Omental fat pad (tissue), 3 donors: ENCODE measurements at regions not wholly inside any gene's neighbourhood (a gene's known extent, or its start where the extent isn't known, plus 50 kb on each side); places are given as distances from the start of the nearest gene placed in this dataset.

Source experiments
- ATAC-seq: fragments of 150-250 bp; one replicate; pipeline ENCODE4 v1.9.1; 2016; ENCODE audit warnings: mild to moderate bottlenecking, moderate library complexity; ENCODE audit not compliant: low FRiP score
- DNase-seq: peaks from one replicate; pipeline ENCODE4 v3.0.0-alpha.2; 2019; ENCODE audit warnings: low spot score
- TF ChIP-seq, protein P1 (sequence below), 3 donors: fragments of 450-650 bp; IDR thresholded peaks; one replicate each; pipeline ENCODE4 v1.5.1; 2016 to 2017; ENCODE audit warnings: antibody characterized with exemption in 3 of 3, mild to moderate bottlenecking in 3 of 3, moderate library complexity in 2 of 3

DNA sequence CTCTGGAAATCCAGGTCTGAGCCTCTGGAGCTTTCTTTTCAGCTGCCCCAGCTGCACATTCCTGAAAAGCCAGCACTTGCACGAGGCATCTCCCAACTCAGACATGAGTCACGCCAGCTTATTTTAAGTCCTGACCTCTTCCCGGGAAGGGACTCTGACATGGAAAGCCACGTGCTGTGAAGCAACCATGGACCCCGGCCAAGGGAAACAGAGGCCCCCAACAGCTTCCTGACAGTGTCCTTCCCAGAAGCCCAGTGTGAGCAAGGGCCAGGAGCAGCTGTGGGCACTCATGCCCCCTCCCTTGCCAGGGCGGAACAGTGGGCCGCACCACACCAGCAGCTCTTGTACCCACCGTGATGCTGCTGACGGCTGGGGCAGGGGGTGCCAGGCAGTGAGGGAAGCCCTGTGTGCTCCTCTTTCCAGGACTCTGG is 118.8 kb upstream of the CADM1 start:
- peak; percentile 53 for DNase-seq
- TF ChIP-seq, protein P1, sequence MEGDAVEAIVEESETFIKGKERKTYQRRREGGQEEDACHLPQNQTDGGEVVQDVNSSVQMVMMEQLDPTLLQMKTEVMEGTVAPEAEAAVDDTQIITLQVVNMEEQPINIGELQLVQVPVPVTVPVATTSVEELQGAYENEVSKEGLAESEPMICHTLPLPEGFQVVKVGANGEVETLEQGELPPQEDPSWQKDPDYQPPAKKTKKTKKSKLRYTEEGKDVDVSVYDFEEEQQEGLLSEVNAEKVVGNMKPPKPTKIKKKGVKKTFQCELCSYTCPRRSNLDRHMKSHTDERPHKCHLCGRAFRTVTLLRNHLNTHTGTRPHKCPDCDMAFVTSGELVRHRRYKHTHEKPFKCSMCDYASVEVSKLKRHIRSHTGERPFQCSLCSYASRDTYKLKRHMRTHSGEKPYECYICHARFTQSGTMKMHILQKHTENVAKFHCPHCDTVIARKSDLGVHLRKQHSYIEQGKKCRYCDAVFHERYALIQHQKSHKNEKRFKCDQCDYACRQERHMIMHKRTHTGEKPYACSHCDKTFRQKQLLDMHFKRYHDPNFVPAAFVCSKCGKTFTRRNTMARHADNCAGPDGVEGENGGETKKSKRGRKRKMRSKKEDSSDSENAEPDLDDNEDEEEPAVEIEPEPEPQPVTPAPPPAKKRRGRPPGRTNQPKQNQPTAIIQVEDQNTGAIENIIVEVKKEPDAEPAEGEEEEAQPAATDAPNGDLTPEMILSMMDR (IDR thresholded peaks at IDR 0.05) = no peak
- peak; percentile 57 for ATAC-seq

DNA sequence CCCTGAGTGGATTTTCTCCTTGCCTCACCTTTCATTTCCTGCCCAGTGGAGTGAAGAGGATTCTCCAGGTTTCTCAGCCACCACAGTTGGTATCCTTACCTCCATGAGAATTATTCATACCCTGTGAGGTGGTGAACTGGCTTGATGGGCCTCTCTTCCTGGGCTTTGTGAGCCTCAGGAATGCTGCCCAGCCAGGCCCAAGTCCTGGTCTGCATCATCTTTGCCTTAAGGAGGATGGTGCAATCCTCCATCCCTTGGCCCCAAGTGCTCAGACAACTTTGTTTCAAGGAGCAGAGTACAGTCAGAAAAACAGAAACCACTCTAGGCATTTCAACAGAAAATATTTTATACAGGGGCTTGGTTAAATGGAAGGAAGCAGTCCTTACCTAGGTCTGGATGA is 114.2 kb upstream of the CADM1 start:
- TF ChIP-seq, protein P1 (IDR thresholded peaks at IDR 0.05) = no peak
- no peak for ATAC-seq
- no peak for DNase-seq

DNA sequence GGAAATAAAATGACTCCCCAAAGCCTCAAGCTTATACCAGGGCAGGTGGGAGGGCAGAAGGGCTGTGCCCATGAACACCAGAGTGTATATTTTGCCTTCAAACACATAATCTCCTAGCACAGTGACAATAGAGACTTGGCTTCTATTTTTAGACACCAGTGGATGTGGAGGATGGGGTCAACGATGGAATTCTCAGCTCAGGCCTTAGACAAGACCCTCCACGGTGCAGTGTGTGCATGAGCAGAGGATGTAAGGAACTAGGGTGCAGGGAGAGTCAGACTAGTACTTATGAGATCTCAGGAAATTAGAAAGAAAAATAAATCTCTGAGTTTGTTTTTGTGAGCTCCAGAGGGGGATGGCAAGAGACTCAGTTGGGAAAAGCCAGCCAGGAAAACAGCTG is 113.6 kb upstream of the CADM1 start:
- TF ChIP-seq, protein P1 (IDR thresholded peaks at IDR 0.05) = no peak

DNA sequence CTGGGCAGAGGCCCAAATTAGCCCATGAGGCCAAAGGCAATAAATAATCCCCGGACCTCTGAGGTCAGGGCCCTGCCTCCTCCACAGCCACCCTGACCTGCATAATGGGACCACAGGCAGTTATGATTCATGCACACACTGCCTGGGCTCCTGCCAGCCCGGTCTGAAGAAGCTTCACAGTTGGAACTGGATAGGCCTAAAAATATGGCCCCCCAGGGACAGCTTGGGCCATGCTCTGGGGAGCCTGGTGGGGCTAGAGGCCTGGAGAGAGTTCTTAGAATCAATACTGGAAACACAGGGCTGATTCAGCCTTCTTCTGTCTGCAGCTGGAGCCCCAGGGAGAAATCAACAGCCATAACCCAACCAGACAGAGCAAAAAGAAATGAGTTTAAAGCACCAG is 112.8 kb upstream of the CADM1 start:
- DNase-seq (no peak), ATAC-seq (no peak)
- TF ChIP-seq, protein P1 (IDR thresholded peaks at IDR 0.05) = no peak

More for the DNA sequence above, 113.6 kb upstream of the CADM1 start:
- DNase-seq (no peak), ATAC-seq (no peak)

DNA sequence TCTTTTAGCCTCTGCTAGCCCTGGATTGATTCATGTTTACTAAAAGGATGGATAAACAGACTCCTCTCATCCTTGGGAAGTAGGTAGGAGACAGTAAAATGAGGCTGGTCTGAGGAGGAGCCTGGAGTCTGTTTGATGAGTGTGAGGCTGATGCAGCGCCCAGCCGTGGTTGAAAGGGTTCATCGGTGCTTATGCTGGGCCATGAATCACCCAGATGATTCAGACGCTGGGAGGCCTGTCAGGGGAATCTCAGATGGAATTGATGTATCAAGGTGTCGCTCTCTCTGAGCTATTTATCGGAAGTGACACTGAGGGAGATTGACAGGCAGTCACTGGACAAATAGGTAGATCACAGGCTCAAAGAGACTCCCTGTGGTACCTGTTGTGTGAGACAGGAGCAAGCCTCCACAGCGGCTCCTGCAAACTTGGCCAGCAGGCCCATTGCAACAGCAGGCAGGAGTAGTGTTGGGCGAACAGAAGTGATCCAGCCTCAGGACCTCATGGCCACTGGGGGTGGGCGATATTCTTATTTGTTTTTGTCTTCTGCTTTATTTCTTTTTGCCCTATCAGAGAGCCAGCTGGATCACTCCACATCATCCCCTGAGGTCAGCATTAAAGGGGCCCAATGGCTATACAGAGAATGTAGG is 109.9 kb upstream of the CADM1 start:
- TF ChIP-seq, protein P1 (IDR thresholded peaks at IDR 0.05) = no peak
- ATAC-seq = no peak
- DNase-seq = no peak

DNA sequence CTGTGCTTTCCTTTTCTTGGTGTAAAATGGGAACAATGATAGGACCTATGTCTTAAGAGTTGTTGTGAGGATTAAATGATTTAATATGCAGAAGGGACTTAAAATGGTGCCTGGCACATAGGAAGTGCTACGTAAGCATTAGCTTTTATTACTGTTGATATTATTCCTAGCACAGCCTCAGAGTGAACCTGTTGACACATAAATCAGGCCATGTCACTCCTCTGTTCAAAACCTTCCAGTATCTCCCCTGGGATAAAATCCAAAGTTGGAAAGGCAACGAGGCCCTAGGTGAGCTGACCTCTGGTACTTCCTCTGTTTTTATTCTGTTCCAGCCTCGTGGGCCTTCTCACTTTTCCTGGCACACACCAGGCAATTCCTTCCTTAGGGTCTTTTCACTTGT is 108.8 kb upstream of the CADM1 start:
- TF ChIP-seq, protein P1 (IDR thresholded peaks at IDR 0.05) = no peak
- DNase-seq = no peak
- ATAC-seq = no peak

DNA sequence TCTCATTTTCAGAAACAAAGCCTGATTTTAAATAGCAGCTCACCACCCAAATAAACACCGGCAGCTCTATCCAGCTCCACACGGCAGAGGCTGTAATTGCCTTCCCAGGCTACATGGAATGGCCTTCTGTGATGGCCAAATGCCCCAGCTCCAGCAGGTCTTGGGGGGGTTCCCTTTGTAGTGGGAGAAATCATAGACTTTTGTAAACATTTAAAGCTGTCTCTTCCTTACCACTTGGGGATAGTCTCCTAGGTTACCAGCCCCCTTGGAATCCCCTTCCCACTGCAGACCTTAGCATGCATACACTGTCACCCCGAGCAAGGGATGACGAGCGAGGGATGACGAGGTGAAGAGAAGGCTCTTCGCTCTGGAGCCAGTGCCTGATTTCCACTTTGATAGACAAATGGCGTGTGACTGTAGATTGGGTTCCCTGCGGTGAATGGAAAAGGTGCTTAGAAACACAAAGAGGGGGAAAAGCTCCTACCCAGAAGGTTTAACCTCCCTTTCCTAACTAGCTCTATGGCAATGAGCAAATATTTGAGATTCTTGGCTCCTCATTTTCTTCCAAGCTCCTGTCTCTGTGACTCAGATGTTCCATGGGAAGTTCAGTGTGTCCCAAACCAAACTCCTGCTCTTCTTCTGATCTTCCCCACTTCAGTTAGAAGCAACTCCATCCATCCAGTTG is 108.0 kb upstream of the CADM1 start:
- DNase-seq (no peak), ATAC-seq (no peak)
- TF ChIP-seq, protein P1 (IDR thresholded peaks at IDR 0.05) = no peak
